C4-2B (cell line): ENCODE measurements at regions not wholly inside any gene's neighbourhood (a gene's known extent, or its start where the extent isn't known, plus 50 kb on each side); places are given as distances from the start of the nearest gene placed in this dataset.

ENCODE experiments used
- ZFX ChIP-seq: fragments of 450-650 bp; IDR thresholded peaks from 2 replicates; pipeline ENCODE4 v1.6.1; 2017
- TF ChIP-seq, protein P1 (sequence below): fragments of 450-650 bp; conservative IDR thresholded peaks from 2 replicates; pipeline ENCODE4 v1.5.1; 2017; ENCODE audit warnings: mild to moderate bottlenecking

DNA sequence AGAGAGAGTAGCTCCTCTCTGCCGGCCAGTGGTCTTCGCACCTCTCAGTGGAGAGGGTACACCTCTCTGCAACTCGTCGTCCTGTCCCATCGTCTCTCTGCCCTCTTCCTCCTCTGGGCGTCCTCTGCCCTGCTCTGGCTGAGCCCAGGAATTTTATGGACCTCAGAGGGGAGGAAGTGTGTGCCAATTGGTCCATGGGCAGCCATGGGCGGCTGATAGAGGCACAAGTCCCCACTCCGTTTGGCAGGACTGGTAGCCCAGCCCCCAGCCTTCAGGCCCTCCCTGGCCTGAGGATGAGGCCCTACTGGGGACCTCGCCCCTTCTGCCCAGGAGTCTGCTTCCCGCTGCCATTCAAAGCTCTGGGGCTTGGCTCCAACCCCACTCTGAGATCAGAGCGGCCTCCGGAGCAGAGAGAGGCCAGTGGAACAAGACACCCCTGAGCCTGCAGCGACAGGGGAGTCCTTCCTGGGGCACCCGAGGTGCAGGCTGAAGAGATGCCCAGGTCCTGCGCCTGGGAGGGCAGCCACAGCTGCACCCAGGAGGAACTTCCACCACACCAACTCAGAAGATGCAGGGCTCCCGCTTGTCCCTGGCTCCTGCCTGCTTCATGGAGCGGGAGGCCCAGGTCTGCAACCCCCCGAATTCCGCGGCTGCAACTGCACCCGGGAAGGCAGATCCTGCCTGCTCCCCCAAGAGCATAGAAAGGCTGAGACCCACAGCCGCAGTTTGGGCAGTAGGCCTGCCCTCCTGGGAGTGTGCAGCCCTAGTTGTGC, 659.9 kb downstream of the KCNT2 start:
- TF ChIP-seq, protein P1, sequence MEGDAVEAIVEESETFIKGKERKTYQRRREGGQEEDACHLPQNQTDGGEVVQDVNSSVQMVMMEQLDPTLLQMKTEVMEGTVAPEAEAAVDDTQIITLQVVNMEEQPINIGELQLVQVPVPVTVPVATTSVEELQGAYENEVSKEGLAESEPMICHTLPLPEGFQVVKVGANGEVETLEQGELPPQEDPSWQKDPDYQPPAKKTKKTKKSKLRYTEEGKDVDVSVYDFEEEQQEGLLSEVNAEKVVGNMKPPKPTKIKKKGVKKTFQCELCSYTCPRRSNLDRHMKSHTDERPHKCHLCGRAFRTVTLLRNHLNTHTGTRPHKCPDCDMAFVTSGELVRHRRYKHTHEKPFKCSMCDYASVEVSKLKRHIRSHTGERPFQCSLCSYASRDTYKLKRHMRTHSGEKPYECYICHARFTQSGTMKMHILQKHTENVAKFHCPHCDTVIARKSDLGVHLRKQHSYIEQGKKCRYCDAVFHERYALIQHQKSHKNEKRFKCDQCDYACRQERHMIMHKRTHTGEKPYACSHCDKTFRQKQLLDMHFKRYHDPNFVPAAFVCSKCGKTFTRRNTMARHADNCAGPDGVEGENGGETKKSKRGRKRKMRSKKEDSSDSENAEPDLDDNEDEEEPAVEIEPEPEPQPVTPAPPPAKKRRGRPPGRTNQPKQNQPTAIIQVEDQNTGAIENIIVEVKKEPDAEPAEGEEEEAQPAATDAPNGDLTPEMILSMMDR = no peak
- no peak for TF ChIP-seq ZFX
